ENCODE measurements at regions not wholly inside any gene's neighbourhood (a gene's known extent, or its start where the extent isn't known, plus 50 kb on each side); places are given as distances from the start of the nearest gene placed in this dataset.

- peaks cover 14% of the 10 kb centered on the region for H3K27me3 ChIP-seq (ENCODE audit: control insufficient read depth, insufficient read depth, low read length)
- no peaks in the 10 kb centered on the region for H3K9me3 ChIP-seq (replicated peaks; ENCODE audit: low read length)
- H3K4me2 ChIP-seq (ENCODE audit: low read length): no peak overlapping the region
- H3K4me3 ChIP-seq (ENCODE audit: low read length): no peak overlapping the region
- no peak overlapping the region for H3K9ac ChIP-seq (ENCODE audit: low read depth, low read length)
- H3K4me1 ChIP-seq (ENCODE audit: control insufficient read depth, insufficient read depth, low read length): no peaks in the 10 kb centered on the region
- no peaks in the 10 kb centered on the region for H3K36me3 ChIP-seq (ENCODE audit: insufficient read depth, low read length)
Measured at GRCh38 chr2:219877728-219878127, 250.3 kb downstream of the SLC4A3 start.

DNA sequence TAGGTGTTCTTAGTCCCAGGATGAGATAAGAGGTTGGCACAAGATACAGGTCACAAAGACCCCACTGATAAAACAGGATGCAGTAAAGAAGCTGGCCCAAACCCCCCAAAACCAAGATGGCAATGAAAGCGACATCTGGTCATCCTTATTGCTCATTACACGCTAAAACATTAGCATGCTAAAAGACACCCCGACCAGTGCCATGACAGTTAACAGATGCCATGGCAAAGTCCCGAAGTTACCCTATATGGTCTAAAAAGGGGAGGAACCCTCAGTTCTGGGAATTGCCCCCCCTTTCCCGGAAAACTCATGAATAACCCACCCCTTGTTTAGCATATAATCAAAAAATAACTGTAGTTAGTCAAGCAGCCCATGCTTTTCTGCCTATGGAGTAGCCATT, 251.1 kb downstream of the SLC4A3 start:
- H3K4me1 ChIP-seq (ENCODE audit: control insufficient read depth, insufficient read depth, low read length): no peaks in the 10 kb centered on the region
- H3K36me3 ChIP-seq (ENCODE audit: insufficient read depth, low read length): no peaks in the 10 kb centered on the region
- H3K9ac ChIP-seq (ENCODE audit: low read depth, low read length): no peak overlapping the region
- H3K4me3 ChIP-seq (ENCODE audit: low read length): no peak overlapping the region
- H3K9me3 ChIP-seq (replicated peaks; ENCODE audit: low read length): no peaks in the 10 kb centered on the region
- H3K27me3 ChIP-seq (ENCODE audit: control insufficient read depth, insufficient read depth, low read length): peaks cover 14% of the 10 kb centered on the region
- no peak overlapping the region for H3K4me2 ChIP-seq (ENCODE audit: low read length)

- Histone ChIP-seq H3K9me3 (replicated peaks; ENCODE audit: low read length) (no peaks in the 10 kb centered on the region), H3K4me1 (ENCODE audit: control insufficient read depth, insufficient read depth, low read length) (no peaks in the 10 kb centered on the region), H3K4me2 (ENCODE audit: low read length) (no peak overlapping the region), H3K9ac (ENCODE audit: low read depth, low read length) (no peak overlapping the region), H3K36me3 (ENCODE audit: insufficient read depth, low read length) (no peaks in the 10 kb centered on the region), H3K4me3 (ENCODE audit: low read length) (no peak overlapping the region), H3K27me3 (ENCODE audit: control insufficient read depth, insufficient read depth, low read length) (peaks cover 14% of the 10 kb centered on the region)
Measured at GRCh38 chr2:219881851-219882250, 254.4 kb downstream of the SLC4A3 start.

DNA sequence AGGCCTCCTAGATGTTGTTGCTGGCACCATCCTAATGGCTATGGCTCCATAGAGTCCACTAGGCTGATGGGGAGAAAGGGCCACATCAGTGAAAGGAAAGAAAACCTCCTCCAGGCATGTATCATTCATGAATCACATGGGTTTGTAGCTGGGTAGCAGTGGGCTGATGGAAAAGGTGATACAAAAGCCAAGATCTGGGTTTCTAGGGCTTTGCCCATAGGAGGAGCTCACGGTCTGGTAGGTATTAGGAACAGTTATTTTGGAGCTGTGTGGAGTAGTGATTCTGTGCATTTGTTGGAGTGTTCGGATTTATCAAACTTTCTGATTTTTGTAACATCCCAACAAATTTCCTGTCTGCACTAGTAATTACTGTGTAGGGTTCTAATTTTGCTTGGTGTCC, 259.2 kb downstream of the SLC4A3 start:
- no peak overlapping the region for H3K4me3 ChIP-seq (ENCODE audit: low read length)
- no peaks in the 10 kb centered on the region for H3K27me3 ChIP-seq (ENCODE audit: control insufficient read depth, insufficient read depth, low read length)
- H3K9me3 ChIP-seq (replicated peaks; ENCODE audit: low read length): no peaks in the 10 kb centered on the region
- no peaks in the 10 kb centered on the region for H3K36me3 ChIP-seq (ENCODE audit: insufficient read depth, low read length)
- no peak overlapping the region for H3K9ac ChIP-seq (ENCODE audit: low read depth, low read length)
- no peak overlapping the region for H3K4me2 ChIP-seq (ENCODE audit: low read length)
- no peaks in the 10 kb centered on the region for H3K4me1 ChIP-seq (ENCODE audit: control insufficient read depth, insufficient read depth, low read length)

DNA sequence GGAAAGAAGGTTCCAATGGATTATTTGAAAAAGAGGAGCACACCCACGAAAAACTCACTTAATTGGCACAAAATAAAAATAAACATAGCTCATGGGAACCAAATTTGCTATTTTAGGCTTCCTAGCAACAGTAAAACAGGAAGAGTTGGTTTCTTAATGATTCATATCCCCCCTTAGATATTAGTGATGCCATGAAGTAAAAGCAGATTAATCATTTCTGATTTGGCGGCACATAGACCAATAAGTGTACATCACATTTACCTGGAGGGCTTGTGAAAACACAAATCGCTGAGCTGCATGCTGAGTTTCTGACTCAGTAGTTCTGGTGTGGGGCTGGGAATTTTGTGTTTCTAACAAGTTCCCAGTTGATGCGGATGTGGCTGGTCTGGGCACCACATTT, 260.4 kb downstream of the SLC4A3 start:
- Histone ChIP-seq H3K36me3 (ENCODE audit: insufficient read depth, low read length) (no peaks in the 10 kb centered on the region), H3K4me2 (ENCODE audit: low read length) (no peak overlapping the region), H3K27me3 (ENCODE audit: control insufficient read depth, insufficient read depth, low read length) (no peaks in the 10 kb centered on the region), H3K4me1 (ENCODE audit: control insufficient read depth, insufficient read depth, low read length) (no peaks in the 10 kb centered on the region), H3K4me3 (ENCODE audit: low read length) (no peak overlapping the region), H3K9me3 (replicated peaks; ENCODE audit: low read length) (no peaks in the 10 kb centered on the region), H3K9ac (ENCODE audit: low read depth, low read length) (no peak overlapping the region)

- no peaks in the 10 kb centered on the region for H3K4me1 ChIP-seq (ENCODE audit: control insufficient read depth, insufficient read depth, low read length)
- no peak overlapping the region for H3K9ac ChIP-seq (ENCODE audit: low read depth, low read length)
- no peaks in the 10 kb centered on the region for H3K9me3 ChIP-seq (replicated peaks; ENCODE audit: low read length)
Measured at GRCh38 chr2:219893541-219893940, 266.1 kb downstream of the SLC4A3 start.

GRCh38 chr2:219897456-219897855, 270.0 kb downstream of the SLC4A3 start:
- Histone ChIP-seq H3K36me3 (ENCODE audit: insufficient read depth, low read length) (no peaks in the 10 kb centered on the region), H3K9ac (ENCODE audit: low read depth, low read length) (no peak overlapping the region), H3K9me3 (replicated peaks; ENCODE audit: low read length) (no peaks in the 10 kb centered on the region), H3K27me3 (ENCODE audit: control insufficient read depth, insufficient read depth, low read length) (no peaks in the 10 kb centered on the region), H3K4me1 (ENCODE audit: control insufficient read depth, insufficient read depth, low read length) (no peaks in the 10 kb centered on the region), H3K4me3 (ENCODE audit: low read length) (no peak overlapping the region), H3K4me2 (ENCODE audit: low read length) (no peak overlapping the region)

More at GRCh38 chr2:219893541-219893940, 266.1 kb downstream of the SLC4A3 start:
- H3K4me2 ChIP-seq (ENCODE audit: low read length): no peak overlapping the region
- no peaks in the 10 kb centered on the region for H3K27me3 ChIP-seq (ENCODE audit: control insufficient read depth, insufficient read depth, low read length)
- H3K36me3 ChIP-seq (ENCODE audit: insufficient read depth, low read length): no peaks in the 10 kb centered on the region
- H3K4me3 ChIP-seq (ENCODE audit: low read length): no peak overlapping the region

DNA sequence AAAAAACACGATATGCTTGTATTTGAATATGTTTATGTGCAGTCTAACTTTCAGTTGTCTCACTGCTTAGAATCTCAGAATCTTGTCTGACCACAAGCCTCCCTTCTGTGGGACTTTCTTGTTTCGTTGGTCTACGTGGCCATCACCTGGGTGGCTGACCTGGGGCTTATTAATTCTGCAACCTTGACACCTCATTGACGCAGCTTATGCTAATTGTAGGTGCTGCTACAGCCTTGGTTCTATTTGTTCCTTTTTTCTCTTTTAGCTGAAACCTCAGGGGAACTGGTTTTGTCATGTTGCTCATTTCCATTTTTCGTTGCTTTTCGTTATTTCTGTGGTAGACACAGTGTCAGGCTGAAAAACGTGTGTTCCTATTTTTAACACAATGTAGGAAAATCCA, 273.7 kb downstream of the SLC4A3 start:
- Histone ChIP-seq H3K9ac (ENCODE audit: low read depth, low read length) (no peak overlapping the region), H3K27me3 (ENCODE audit: control insufficient read depth, insufficient read depth, low read length) (no peaks in the 10 kb centered on the region), H3K4me3 (ENCODE audit: low read length) (no peak overlapping the region), H3K4me2 (ENCODE audit: low read length) (no peak overlapping the region), H3K4me1 (ENCODE audit: control insufficient read depth, insufficient read depth, low read length) (no peaks in the 10 kb centered on the region), H3K36me3 (ENCODE audit: insufficient read depth, low read length) (no peaks in the 10 kb centered on the region), H3K9me3 (replicated peaks; ENCODE audit: low read length) (no peaks in the 10 kb centered on the region)

GRCh38 chr2:219902891-219903552, 275.6 kb downstream of the SLC4A3 start:
- no peaks in the 10 kb centered on the region for H3K36me3 ChIP-seq (ENCODE audit: insufficient read depth, low read length)
- no peak overlapping the region for H3K4me3 ChIP-seq (ENCODE audit: low read length)
- no peak overlapping the region for H3K9ac ChIP-seq (ENCODE audit: low read depth, low read length)
- no peaks in the 10 kb centered on the region for H3K4me1 ChIP-seq (ENCODE audit: control insufficient read depth, insufficient read depth, low read length)
- no peak overlapping the region for H3K4me2 ChIP-seq (ENCODE audit: low read length)
- H3K9me3 ChIP-seq (replicated peaks; ENCODE audit: low read length): no peaks in the 10 kb centered on the region
- H3K27me3 ChIP-seq (ENCODE audit: control insufficient read depth, insufficient read depth, low read length): no peaks in the 10 kb centered on the region

- no peaks in the 10 kb centered on the region for H3K27me3 ChIP-seq (ENCODE audit: control insufficient read depth, insufficient read depth, low read length)
- H3K36me3 ChIP-seq (ENCODE audit: insufficient read depth, low read length): no peaks in the 10 kb centered on the region
- no peak overlapping the region for H3K4me3 ChIP-seq (ENCODE audit: low read length)
- no peaks in the 10 kb centered on the region for H3K4me1 ChIP-seq (ENCODE audit: control insufficient read depth, insufficient read depth, low read length)
- H3K9ac ChIP-seq (ENCODE audit: low read depth, low read length): no peak overlapping the region
- no peaks in the 10 kb centered on the region for H3K9me3 ChIP-seq (replicated peaks; ENCODE audit: low read length)
- no peak overlapping the region for H3K4me2 ChIP-seq (ENCODE audit: low read length)
Measured at GRCh38 chr2:219905640-219906039, 278.2 kb downstream of the SLC4A3 start.

- no peaks in the 10 kb centered on the region for H3K27me3 ChIP-seq (ENCODE audit: control insufficient read depth, insufficient read depth, low read length)
- no peak overlapping the region for H3K9ac ChIP-seq (ENCODE audit: low read depth, low read length)
- H3K4me1 ChIP-seq (ENCODE audit: control insufficient read depth, insufficient read depth, low read length): no peaks in the 10 kb centered on the region
- no peak overlapping the region for H3K4me3 ChIP-seq (ENCODE audit: low read length)
- H3K36me3 ChIP-seq (ENCODE audit: insufficient read depth, low read length): no peaks in the 10 kb centered on the region
- H3K9me3 ChIP-seq (replicated peaks; ENCODE audit: low read length): no peaks in the 10 kb centered on the region
- H3K4me2 ChIP-seq (ENCODE audit: low read length): no peak overlapping the region
Measured at GRCh38 chr2:219906114-219907010, 278.9 kb downstream of the SLC4A3 start.

DNA sequence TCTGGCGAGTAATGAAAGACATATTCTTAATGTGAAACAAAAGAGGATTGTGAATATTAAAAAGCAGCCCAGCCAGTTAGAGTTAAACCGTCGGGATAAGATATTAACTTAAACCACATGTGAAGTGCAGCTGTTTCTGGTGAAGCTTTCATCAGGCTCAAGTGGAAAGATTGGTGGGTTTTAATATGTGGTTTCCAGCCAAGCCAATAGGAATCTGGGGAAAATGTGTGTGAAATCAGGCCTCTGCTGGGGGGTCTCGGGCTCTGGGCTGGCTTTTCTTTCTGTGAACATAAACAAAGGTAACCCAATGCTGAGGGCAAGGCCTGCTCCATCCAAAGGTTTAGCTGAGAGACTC, 279.6 kb downstream of the SLC4A3 start:
- no peaks in the 10 kb centered on the region for H3K4me1 ChIP-seq (ENCODE audit: control insufficient read depth, insufficient read depth, low read length)
- no peaks in the 10 kb centered on the region for H3K27me3 ChIP-seq (ENCODE audit: control insufficient read depth, insufficient read depth, low read length)
- H3K9me3 ChIP-seq (replicated peaks; ENCODE audit: low read length): no peaks in the 10 kb centered on the region
- H3K36me3 ChIP-seq (ENCODE audit: insufficient read depth, low read length): no peaks in the 10 kb centered on the region
- H3K9ac ChIP-seq (ENCODE audit: low read depth, low read length): no peak overlapping the region
- H3K4me3 ChIP-seq (ENCODE audit: low read length): no peak overlapping the region
- no peak overlapping the region for H3K4me2 ChIP-seq (ENCODE audit: low read length)
